ENCODE measurements at regions not wholly inside any gene's neighbourhood (a gene's known extent, or its start where the extent isn't known, plus 50 kb on each side); places are given as distances from the start of the nearest gene placed in this dataset.
A peak's percentile ranks its signal among the peaks of the same experiment; 100 is the strongest.

GRCh38 chr2:185375731-185376130 is 362.9 kb upstream of the FSIP2 start:
- TF ChIP-seq POLR2A (IDR thresholded peaks at IDR 0.05) = no peak
- no peak for TF ChIP-seq CTCF (IDR thresholded peaks at IDR 0.05)
- no peak for TF ChIP-seq POLR2AphosphoS5 (IDR thresholded peaks at IDR 0.05)
- intact Hi-C loops (cut with DNase I) = no loop called here
- no peak overlapping the region for H3K4me3 ChIP-seq
- no peaks in the 10 kb centered on the region for H3K9me3 ChIP-seq
- H3K36me3 ChIP-seq = no peaks in the 10 kb centered on the region
- no peak overlapping the region for H3K27ac ChIP-seq
- no peaks in the 10 kb centered on the region for H3K4me1 ChIP-seq (replicated peaks)
- 70% methylated on average over 3 of the region's 3 CpGs for WGBS
- no peaks in the 10 kb centered on the region for H3K27me3 ChIP-seq (replicated peaks; ENCODE audit: insufficient read depth)
- DNase-seq (ENCODE audit: low spot score) = no peak

GRCh38 chr2:185381631-185382030 is 357.0 kb upstream of the FSIP2 start:
- WGBS = 27% methylated on average over 1 of the region's 1 CpG
- intact Hi-C loops (cut with DNase I) = no loop called here
- Histone ChIP-seq H3K9me3 (no peaks in the 10 kb centered on the region), H3K27me3 (replicated peaks; ENCODE audit: insufficient read depth) (no peaks in the 10 kb centered on the region), H3K4me1 (replicated peaks) (no peaks in the 10 kb centered on the region), H3K4me3 (no peak overlapping the region), H3K27ac (no peak overlapping the region), H3K36me3 (no peaks in the 10 kb centered on the region)
- no peak for DNase-seq (ENCODE audit: low spot score)
- no peak for TF ChIP-seq CTCF (IDR thresholded peaks at IDR 0.05)
- TF ChIP-seq POLR2AphosphoS5 (IDR thresholded peaks at IDR 0.05) = no peak
- TF ChIP-seq POLR2A (IDR thresholded peaks at IDR 0.05) = no peak

GRCh38 chr2:185384822-185385560 is 353.6 kb upstream of the FSIP2 start:
- 29% methylated on average over 2 of the region's 2 CpGs for WGBS
- peak overlapping the region in 1 of 2 donors; percentile 30 for H3K27ac ChIP-seq
- DNase-seq (ENCODE audit: low spot score) = peak; percentile 6
- H3K4me3 ChIP-seq = no peak overlapping the region
- H3K4me1 ChIP-seq (replicated peaks) = no peaks in the 10 kb centered on the region
- H3K27me3 ChIP-seq (replicated peaks; ENCODE audit: insufficient read depth) = no peaks in the 10 kb centered on the region
- H3K36me3 ChIP-seq = no peaks in the 10 kb centered on the region
- peak; percentile 62 for TF ChIP-seq POLR2AphosphoS5 (IDR thresholded peaks at IDR 0.05)
- TF ChIP-seq CTCF (IDR thresholded peaks at IDR 0.05) = no peak
- H3K9me3 ChIP-seq = no peaks in the 10 kb centered on the region
- intact Hi-C loops (cut with DNase I) = no loop called here

GRCh38 chr2:185388226-185388625 is 350.4 kb upstream of the FSIP2 start:
- H3K36me3 ChIP-seq = no peaks in the 10 kb centered on the region
- no peak for DNase-seq (ENCODE audit: low spot score)
- TF ChIP-seq CTCF (IDR thresholded peaks at IDR 0.05) = no peak
- TF ChIP-seq POLR2AphosphoS5 (IDR thresholded peaks at IDR 0.05) = no peak
- TF ChIP-seq POLR2A (IDR thresholded peaks at IDR 0.05) = no peak
- no peaks in the 10 kb centered on the region for H3K27me3 ChIP-seq (replicated peaks; ENCODE audit: insufficient read depth)
- H3K4me3 ChIP-seq = no peak overlapping the region
- no peaks in the 10 kb centered on the region for H3K9me3 ChIP-seq
- intact Hi-C loops (cut with DNase I) = no loop called here
- H3K27ac ChIP-seq = no peak overlapping the region
- WGBS = 78% methylated on average over 2 of the region's 2 CpGs
- no peaks in the 10 kb centered on the region for H3K4me1 ChIP-seq (replicated peaks)

GRCh38 chr2:185391543-185391942 is 347.1 kb upstream of the FSIP2 start:
- no peaks in the 10 kb centered on the region for H3K4me1 ChIP-seq (replicated peaks)
- intact Hi-C loops (cut with DNase I) = no loop called here

More at GRCh38 chr2:185391543-185391942, 347.1 kb upstream of the FSIP2 start:
- H3K36me3 ChIP-seq = no peaks in the 10 kb centered on the region
- no peak for DNase-seq (ENCODE audit: low spot score)
- no peak overlapping the region for H3K4me3 ChIP-seq
- TF ChIP-seq POLR2AphosphoS5 (IDR thresholded peaks at IDR 0.05) (no peak), POLR2A (IDR thresholded peaks at IDR 0.05) (no peak), CTCF (IDR thresholded peaks at IDR 0.05) (no peak)
- no peaks in the 10 kb centered on the region for H3K27me3 ChIP-seq (replicated peaks; ENCODE audit: insufficient read depth)
- H3K9me3 ChIP-seq = no peaks in the 10 kb centered on the region
- no peak overlapping the region for H3K27ac ChIP-seq

Measured in prostate gland (tissue), 2 donors.